SK-N-SH treated with all-trans-retinoic acid at 6 μM for 48 hours (cell line): ENCODE measurements at regions not wholly inside any gene's neighbourhood (a gene's known extent, or its start where the extent isn't known, plus 50 kb on each side); places are given as distances from the start of the nearest gene placed in this dataset.
"Not testable (repeated sequence)": the region's sequence is repeated elsewhere in the genome, so short reads cannot be mapped to it uniquely, and the experiment has no call there.

Experiments
- ATAC-seq: fragments of 200-7000 bp; cut with Tn5 transposase; 3 replicates; pipeline ENCODE4 v1.9.1; 2020; ENCODE audit warnings: mild to moderate bottlenecking, moderate library complexity
- ARNTL ChIP-seq: fragments of 450-650 bp; formaldehyde crosslinking; IDR thresholded peaks from 2 replicates; pipeline ENCODE4 v1.5.0; 2020; ENCODE audit warnings: low read depth, mild to moderate bottlenecking, moderate library complexity, borderline replicate concordance
- BACH2 ChIP-seq: fragments of 250-450 bp; sonication (Bioruptor Pico); IDR thresholded peaks from 2 replicates; pipeline ENCODE4 v1.9.0; 2021; ENCODE audit warnings: mild to moderate bottlenecking, borderline replicate concordance
- CSDC2 ChIP-seq: fragments of 250-450 bp; sonication (Bioruptor Pico); IDR thresholded peaks from 2 replicates; pipeline ENCODE4 v1.5.0; 2020; ENCODE audit warnings: mild to moderate bottlenecking, moderate library complexity
- ESRRG ChIP-seq: fragments of 250-450 bp; sonication (Bioruptor Pico); IDR thresholded peaks from 2 replicates; pipeline ENCODE4 v1.6.1; 2021; ENCODE audit warnings: mild to moderate bottlenecking
- GLIS3 ChIP-seq: fragments of 250-450 bp; sonication (Bioruptor Pico); IDR thresholded peaks from 2 replicates; pipeline ENCODE4 v1.5.0; 2020; ENCODE audit warnings: mild to moderate bottlenecking, moderate library complexity
- ISL1 ChIP-seq: fragments of 250-450 bp; sonication (Bioruptor Pico); IDR thresholded peaks from 2 replicates; pipeline ENCODE4 v2.1.2; 2022; ENCODE audit warnings: mild to moderate bottlenecking, moderate library complexity
- OSR1 ChIP-seq: fragments of 250-450 bp; sonication (Bioruptor Pico); IDR thresholded peaks from 2 replicates; pipeline ENCODE4 v1.8.0; 2022; ENCODE audit warnings: moderate library complexity, mild to moderate bottlenecking, inconsistent platforms
- PPARA ChIP-seq: fragments of 250-450 bp; sonication (Bioruptor Pico); IDR thresholded peaks from 2 replicates; pipeline ENCODE4 v1.5.0; 2020; ENCODE audit warnings: mild to moderate bottlenecking, borderline replicate concordance
- RARB ChIP-seq: fragments of 250-450 bp; sonication (Bioruptor Pico); IDR thresholded peaks from 2 replicates; pipeline ENCODE4 v1.8.0; 2021; ENCODE audit warnings: mild to moderate bottlenecking, moderate library complexity
- SNAI2 ChIP-seq: fragments of 250-450 bp; sonication (Bioruptor Pico); IDR thresholded peaks from 2 replicates; pipeline ENCODE4 v1.5.0; 2020; ENCODE audit warnings: mild to moderate bottlenecking, moderate library complexity
- TCF4 ChIP-seq: fragments of 250-450 bp; sonication (Bioruptor Pico); IDR thresholded peaks from 2 replicates; pipeline ENCODE4 v1.8.0; 2021; ENCODE audit warnings: mild to moderate bottlenecking, moderate library complexity, borderline replicate concordance
- TOX ChIP-seq: fragments of 250-450 bp; sonication (Bioruptor Pico); IDR thresholded peaks from 2 replicates; pipeline ENCODE4 v1.8.0; 2021; ENCODE audit warnings: mild to moderate bottlenecking, moderate library complexity, borderline replicate concordance
- ZC3H10 ChIP-seq: fragments of 250-450 bp; sonication (Bioruptor Pico); IDR thresholded peaks from 2 replicates; pipeline ENCODE4 v1.5.1; 2021; ENCODE audit warnings: mild to moderate bottlenecking, moderate library complexity
- ZFP3 ChIP-seq: fragments of 250-450 bp; sonication (Bioruptor Pico); IDR thresholded peaks from 2 replicates; pipeline ENCODE4 v1.5.0; 2020; ENCODE audit warnings: mild to moderate bottlenecking, moderate library complexity
- ZNF565 ChIP-seq: fragments of 450-650 bp; formaldehyde crosslinking; conservative IDR thresholded peaks from 2 replicates; pipeline ENCODE4 v1.5.0; 2020; ENCODE audit warnings: low read depth, mild to moderate bottlenecking, moderate library complexity
- ZNF70 ChIP-seq: fragments of 450-650 bp; formaldehyde crosslinking; IDR thresholded peaks from 2 replicates; pipeline ENCODE4 v1.5.0; 2020; ENCODE audit warnings: mild to moderate bottlenecking, moderate library complexity
- ZNF8 ChIP-seq: fragments of 450-650 bp; formaldehyde crosslinking; IDR thresholded peaks from 2 replicates; pipeline ENCODE4 v1.5.0; 2020; ENCODE audit warnings: mild to moderate bottlenecking, moderate library complexity
- TF ChIP-seq, protein P1 (sequence below): fragments of 250-450 bp; sonication (Bioruptor Pico); IDR thresholded peaks from 2 replicates; pipeline ENCODE4 v1.8.0; 2020; ENCODE audit warnings: mild to moderate bottlenecking, moderate library complexity, borderline replicate concordance
- TF ChIP-seq, protein P2 (sequence below): fragments of 250-450 bp; sonication (Bioruptor Pico); IDR thresholded peaks from 2 replicates; pipeline ENCODE4 v1.8.0; 2021; ENCODE audit warnings: low read depth, mild to moderate bottlenecking, moderate library complexity, borderline replicate concordance
- TF ChIP-seq, protein P3 (sequence below): fragments of 250-450 bp; sonication (Bioruptor Pico); IDR thresholded peaks from 2 replicates; pipeline ENCODE4 v1.5.1; 2020; ENCODE audit warnings: low read depth, mild to moderate bottlenecking, moderate library complexity
- TF ChIP-seq, protein P4 (sequence below): fragments of 250-450 bp; sonication (Bioruptor Pico); IDR thresholded peaks from 2 replicates; pipeline ENCODE4 v1.5.1; 2021; ENCODE audit warnings: mild to moderate bottlenecking, moderate library complexity
- TF ChIP-seq, protein P5 (sequence below): fragments of 250-450 bp; sonication (Bioruptor Pico); IDR thresholded peaks from 2 replicates; pipeline ENCODE4 v1.5.0; 2020; ENCODE audit warnings: mild to moderate bottlenecking, moderate library complexity

DNA sequence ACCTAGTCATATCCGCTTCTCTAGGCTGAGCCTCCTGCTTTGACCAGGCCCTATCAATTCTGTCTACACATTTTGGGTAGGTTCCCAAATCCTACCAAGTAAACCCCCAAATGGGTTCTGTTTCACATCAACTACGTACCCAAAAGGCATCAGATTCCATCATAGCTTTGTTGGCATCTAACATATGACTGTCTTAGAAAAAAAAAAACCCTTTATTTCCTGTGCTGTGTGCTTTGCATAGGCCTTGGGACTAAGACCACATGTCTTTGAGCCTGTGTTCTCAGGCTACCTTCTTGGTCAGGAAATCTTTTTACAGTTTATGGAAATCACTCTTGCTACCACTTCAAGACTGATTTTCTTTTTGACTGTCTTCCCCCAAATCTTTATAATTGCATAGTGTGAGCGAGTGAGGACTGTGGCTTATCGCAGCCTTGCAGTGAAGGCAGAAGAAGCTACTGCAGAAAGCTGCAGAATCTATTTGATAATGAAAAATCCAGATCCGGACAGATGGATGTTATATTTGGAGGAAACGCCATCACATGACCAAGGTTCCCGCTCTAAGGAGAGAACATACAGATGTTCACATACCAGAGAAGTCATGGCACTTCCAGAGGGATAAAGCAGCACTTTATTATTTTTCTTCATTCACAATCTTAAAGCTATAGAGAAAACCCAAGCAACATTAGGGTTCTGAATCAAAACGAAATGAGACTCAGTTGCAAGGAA lies 111.2 kb downstream of the EOMES start:
- no peak for TF ChIP-seq SNAI2
- no peak for TF ChIP-seq GLIS3 (CRISPR knock-in tag)
- TF ChIP-seq BACH2 (CRISPR knock-in tag): no peak
- no peak for TF ChIP-seq TOX (CRISPR knock-in tag)
- TF ChIP-seq ZNF70 (CRISPR knock-in tag): no peak
- no peak for TF ChIP-seq ZFP3 (CRISPR knock-in tag)
- ATAC-seq: no peak

DNA sequence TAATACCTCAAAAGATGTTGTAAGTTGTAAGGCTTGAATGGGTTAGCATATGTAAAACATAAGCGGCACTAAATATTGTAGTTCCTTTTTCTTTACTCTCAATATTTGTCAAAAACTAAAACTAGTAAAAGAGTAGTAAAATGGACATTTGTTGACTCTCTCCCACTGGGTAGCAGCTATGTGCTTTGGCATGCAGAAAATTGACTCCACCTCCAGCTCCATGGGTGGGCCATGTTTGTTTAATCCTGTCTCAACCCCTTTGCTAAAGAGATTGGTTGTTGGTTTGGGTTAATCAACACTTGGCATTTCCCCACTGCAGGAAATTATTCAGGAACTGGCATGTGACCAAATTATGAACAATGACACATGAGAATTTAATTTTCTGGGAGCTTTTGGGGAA lies 114.8 kb downstream of the EOMES start:
- no peak for ATAC-seq
- TF ChIP-seq ZC3H10 (no peak), ZFP3 (CRISPR knock-in tag) (no peak), TOX (CRISPR knock-in tag) (no peak), ZNF8 (no peak), RARB (no peak), GLIS3 (CRISPR knock-in tag) (no peak), CSDC2 (no peak), ARNTL (no peak), OSR1 (CRISPR knock-in tag) (no peak), ESRRG (CRISPR knock-in tag) (no peak), TCF4 (no peak), ISL1 (CRISPR knock-in tag) (no peak), ZNF70 (CRISPR knock-in tag) (no peak), SNAI2 (no peak), ZNF565 (CRISPR knock-in tag) (no peak), BACH2 (CRISPR knock-in tag) (no peak)
- TF ChIP-seq, protein P1, sequence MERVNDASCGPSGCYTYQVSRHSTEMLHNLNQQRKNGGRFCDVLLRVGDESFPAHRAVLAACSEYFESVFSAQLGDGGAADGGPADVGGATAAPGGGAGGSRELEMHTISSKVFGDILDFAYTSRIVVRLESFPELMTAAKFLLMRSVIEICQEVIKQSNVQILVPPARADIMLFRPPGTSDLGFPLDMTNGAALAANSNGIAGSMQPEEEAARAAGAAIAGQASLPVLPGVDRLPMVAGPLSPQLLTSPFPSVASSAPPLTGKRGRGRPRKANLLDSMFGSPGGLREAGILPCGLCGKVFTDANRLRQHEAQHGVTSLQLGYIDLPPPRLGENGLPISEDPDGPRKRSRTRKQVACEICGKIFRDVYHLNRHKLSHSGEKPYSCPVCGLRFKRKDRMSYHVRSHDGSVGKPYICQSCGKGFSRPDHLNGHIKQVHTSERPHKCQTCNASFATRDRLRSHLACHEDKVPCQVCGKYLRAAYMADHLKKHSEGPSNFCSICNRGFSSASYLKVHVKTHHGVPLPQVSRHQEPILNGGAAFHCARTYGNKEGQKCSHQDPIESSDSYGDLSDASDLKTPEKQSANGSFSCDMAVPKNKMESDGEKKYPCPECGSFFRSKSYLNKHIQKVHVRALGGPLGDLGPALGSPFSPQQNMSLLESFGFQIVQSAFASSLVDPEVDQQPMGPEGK (CRISPR knock-in tag): no peak
- TF ChIP-seq, protein P2, sequence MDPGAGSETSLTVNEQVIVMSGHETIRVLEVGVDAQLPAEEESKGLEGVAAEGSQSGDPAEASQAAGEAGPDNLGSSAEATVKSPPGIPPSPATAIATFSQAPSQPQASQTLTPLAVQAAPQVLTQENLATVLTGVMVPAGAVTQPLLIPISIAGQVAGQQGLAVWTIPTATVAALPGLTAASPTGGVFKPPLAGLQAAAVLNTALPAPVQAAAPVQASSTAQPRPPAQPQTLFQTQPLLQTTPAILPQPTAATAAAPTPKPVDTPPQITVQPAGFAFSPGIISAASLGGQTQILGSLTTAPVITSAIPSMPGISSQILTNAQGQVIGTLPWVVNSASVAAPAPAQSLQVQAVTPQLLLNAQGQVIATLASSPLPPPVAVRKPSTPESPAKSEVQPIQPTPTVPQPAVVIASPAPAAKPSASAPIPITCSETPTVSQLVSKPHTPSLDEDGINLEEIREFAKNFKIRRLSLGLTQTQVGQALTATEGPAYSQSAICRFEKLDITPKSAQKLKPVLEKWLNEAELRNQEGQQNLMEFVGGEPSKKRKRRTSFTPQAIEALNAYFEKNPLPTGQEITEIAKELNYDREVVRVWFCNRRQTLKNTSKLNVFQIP: no peak
- TF ChIP-seq, protein P3, sequence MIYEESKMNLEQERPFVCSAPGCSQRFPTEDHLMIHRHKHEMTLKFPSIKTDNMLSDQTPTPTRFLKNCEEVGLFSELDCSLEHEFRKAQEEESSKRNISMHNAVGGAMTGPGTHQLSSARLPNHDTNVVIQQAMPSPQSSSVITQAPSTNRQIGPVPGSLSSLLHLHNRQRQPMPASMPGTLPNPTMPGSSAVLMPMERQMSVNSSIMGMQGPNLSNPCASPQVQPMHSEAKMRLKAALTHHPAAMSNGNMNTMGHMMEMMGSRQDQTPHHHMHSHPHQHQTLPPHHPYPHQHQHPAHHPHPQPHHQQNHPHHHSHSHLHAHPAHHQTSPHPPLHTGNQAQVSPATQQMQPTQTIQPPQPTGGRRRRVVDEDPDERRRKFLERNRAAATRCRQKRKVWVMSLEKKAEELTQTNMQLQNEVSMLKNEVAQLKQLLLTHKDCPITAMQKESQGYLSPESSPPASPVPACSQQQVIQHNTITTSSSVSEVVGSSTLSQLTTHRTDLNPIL (CRISPR knock-in tag): no peak
- TF ChIP-seq, protein P4, sequence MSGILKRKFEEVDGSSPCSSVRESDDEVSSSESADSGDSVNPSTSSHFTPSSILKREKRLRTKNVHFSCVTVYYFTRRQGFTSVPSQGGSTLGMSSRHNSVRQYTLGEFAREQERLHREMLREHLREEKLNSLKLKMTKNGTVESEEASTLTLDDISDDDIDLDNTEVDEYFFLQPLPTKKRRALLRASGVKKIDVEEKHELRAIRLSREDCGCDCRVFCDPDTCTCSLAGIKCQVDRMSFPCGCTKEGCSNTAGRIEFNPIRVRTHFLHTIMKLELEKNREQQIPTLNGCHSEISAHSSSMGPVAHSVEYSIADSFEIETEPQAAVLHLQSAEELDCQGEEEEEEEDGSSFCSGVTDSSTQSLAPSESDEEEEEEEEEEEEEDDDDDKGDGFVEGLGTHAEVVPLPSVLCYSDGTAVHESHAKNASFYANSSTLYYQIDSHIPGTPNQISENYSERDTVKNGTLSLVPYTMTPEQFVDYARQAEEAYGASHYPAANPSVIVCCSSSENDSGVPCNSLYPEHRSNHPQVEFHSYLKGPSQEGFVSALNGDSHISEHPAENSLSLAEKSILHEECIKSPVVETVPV (CRISPR knock-in tag): no peak

DNA sequence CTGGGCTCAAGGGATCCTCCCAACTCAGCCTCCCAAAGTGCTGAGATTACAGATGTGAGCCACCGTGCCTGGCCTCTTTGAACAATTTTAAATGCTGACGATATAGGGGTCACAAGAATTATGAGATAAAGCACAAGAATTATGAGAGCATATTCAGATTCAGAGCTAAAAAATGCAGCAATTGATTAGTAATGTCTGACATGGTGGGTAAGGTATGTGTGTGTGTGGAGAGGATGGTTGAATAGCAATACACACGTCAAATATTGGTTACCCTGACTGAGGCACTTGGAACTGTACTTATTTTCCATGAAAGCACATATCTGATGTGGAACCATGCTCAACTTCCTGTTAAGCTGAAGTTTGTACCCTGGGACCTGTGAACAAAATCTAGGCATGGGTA lies 115.6 kb downstream of the EOMES start:
- TF ChIP-seq, protein P1 (CRISPR knock-in tag): no peak
- no peak for TF ChIP-seq TOX (CRISPR knock-in tag)
- TF ChIP-seq GLIS3 (CRISPR knock-in tag): no peak
- TF ChIP-seq, protein P5, sequence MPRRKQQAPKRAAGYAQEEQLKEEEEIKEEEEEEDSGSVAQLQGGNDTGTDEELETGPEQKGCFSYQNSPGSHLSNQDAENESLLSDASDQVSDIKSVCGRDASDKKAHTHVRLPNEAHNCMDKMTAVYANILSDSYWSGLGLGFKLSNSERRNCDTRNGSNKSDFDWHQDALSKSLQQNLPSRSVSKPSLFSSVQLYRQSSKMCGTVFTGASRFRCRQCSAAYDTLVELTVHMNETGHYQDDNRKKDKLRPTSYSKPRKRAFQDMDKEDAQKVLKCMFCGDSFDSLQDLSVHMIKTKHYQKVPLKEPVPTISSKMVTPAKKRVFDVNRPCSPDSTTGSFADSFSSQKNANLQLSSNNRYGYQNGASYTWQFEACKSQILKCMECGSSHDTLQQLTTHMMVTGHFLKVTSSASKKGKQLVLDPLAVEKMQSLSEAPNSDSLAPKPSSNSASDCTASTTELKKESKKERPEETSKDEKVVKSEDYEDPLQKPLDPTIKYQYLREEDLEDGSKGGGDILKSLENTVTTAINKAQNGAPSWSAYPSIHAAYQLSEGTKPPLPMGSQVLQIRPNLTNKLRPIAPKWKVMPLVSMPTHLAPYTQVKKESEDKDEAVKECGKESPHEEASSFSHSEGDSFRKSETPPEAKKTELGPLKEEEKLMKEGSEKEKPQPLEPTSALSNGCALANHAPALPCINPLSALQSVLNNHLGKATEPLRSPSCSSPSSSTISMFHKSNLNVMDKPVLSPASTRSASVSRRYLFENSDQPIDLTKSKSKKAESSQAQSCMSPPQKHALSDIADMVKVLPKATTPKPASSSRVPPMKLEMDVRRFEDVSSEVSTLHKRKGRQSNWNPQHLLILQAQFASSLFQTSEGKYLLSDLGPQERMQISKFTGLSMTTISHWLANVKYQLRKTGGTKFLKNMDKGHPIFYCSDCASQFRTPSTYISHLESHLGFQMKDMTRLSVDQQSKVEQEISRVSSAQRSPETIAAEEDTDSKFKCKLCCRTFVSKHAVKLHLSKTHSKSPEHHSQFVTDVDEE (CRISPR knock-in tag): no peak
- no peak for TF ChIP-seq ZNF70 (CRISPR knock-in tag)
- no peak for TF ChIP-seq PPARA (CRISPR knock-in tag)
- TF ChIP-seq ZC3H10: no peak
- TF ChIP-seq SNAI2: no peak
- TF ChIP-seq BACH2 (CRISPR knock-in tag): no peak
- no peak for TF ChIP-seq ZFP3 (CRISPR knock-in tag)
- no peak for TF ChIP-seq ZNF565 (CRISPR knock-in tag)
- no peak for TF ChIP-seq ZNF8
- TF ChIP-seq ARNTL: no peak
- no peak for TF ChIP-seq ESRRG (CRISPR knock-in tag)
- TF ChIP-seq, protein P4 (CRISPR knock-in tag): no peak
- no peak for ATAC-seq

DNA sequence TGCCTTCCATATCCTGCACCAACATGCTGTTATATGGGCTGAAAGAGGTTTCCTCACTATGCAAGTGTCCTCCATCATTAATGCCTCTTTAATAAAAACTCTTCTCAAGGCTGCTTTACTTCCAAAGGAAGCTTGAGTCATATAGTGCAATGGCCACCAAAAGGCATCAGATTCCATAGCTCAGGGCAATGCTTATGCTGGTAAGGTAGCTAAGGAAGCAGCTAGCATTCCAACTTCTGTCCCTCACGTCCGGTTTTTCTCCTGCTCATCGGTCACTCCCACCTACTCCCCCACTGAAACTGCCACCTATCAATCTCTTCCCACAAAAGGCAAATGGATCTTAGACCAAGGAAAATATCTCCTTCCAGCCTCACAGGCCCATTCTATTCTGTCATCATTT lies 117.1 kb upstream of the SLC4A7 start:
- not testable (repeated sequence) for ATAC-seq

DNA sequence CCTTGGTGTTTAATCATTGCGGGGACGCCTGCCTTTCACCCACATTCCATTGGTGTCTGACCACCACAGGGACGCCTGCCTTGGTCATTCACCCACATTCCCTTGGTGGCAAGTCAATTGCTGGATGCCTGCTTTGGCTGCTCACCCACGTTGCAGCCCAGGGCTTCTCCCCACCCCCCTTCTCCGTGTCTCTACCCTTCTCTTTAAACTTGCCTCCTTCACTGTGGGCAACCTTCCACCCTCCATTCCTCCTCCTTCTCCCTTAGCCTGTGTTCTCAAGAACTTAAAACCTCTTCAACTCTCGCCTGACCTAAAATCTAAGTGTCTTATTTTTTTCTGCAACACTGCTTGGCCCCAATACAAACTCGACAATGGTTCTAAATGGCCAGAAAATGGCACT lies 115.6 kb upstream of the SLC4A7 start:
- not testable (repeated sequence) for ATAC-seq
